ENCODE measurements at regions not wholly inside any gene's neighbourhood (a gene's known extent, or its start where the extent isn't known, plus 50 kb on each side); places are given as distances from the start of the nearest gene placed in this dataset.

DNA sequence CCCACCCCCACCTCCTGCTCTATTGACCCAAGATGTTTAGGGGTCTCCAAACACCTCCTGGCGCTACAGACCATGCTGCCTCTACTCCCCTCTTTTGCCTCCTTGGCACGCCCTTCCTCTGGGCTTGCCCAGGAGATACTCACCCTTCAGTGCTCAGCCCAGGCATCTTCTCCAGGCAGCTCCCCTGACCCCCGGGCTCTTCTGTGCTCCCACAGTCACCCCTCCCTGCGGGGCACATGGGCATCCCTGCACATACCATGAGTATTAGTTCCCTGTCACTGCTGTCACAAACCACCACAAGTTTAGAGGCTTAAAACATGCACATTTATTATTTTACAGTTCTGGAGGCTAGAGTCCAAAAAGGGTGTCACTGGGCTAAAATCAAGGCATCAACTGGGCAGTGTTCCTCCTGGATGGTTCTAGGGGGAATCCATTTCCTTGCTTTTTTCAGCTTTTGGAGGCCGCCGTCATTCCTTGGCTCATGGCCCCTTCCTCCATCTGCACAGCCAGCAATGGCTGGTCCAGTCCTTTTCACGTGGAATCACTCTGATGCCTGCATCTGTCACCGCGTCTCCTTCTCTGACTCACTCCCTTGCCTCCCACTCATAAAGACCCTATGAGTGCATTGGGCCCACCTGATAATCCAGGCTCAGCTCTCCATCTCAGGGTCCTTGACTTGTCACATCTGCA lies 230.4 kb upstream of the COPS8 start:
- peaks cover 14% of the 10 kb centered on the region; the same call in 1 of the 2 replicates for H3K9me3 ChIP-seq (ENCODE audit: insufficient read depth, low read length)
- DNase-seq (ENCODE audit: low read depth, low spot score): no peak
- peaks cover 22% of the 10 kb centered on the region for H3K4me1 ChIP-seq (ENCODE audit: insufficient read depth, insufficient read length)
- no peaks in the 10 kb centered on the region for H3K36me3 ChIP-seq (ENCODE audit: insufficient read depth, insufficient read length, low read length)
- no peak overlapping the region for H3K4me3 ChIP-seq (ENCODE audit: insufficient read length, low read depth)
- TF ChIP-seq ZNF274 (IDR thresholded peaks at IDR 0.05; ENCODE audit: low read depth, low read length): no peak
- no peak for TF ChIP-seq SUZ12 (IDR thresholded peaks at IDR 0.05; ENCODE audit: extremely low read depth, insufficient read depth, insufficient read length)
- TF ChIP-seq YY1 (IDR thresholded peaks at IDR 0.05; ENCODE audit: insufficient read depth, insufficient read length): no peak
- no peak overlapping the region for H3K9ac ChIP-seq (ENCODE audit: insufficient read length, low read depth)
- H3K27me3 ChIP-seq (ENCODE audit: insufficient read depth, insufficient read length): peaks cover 2% of the 10 kb centered on the region

DNA sequence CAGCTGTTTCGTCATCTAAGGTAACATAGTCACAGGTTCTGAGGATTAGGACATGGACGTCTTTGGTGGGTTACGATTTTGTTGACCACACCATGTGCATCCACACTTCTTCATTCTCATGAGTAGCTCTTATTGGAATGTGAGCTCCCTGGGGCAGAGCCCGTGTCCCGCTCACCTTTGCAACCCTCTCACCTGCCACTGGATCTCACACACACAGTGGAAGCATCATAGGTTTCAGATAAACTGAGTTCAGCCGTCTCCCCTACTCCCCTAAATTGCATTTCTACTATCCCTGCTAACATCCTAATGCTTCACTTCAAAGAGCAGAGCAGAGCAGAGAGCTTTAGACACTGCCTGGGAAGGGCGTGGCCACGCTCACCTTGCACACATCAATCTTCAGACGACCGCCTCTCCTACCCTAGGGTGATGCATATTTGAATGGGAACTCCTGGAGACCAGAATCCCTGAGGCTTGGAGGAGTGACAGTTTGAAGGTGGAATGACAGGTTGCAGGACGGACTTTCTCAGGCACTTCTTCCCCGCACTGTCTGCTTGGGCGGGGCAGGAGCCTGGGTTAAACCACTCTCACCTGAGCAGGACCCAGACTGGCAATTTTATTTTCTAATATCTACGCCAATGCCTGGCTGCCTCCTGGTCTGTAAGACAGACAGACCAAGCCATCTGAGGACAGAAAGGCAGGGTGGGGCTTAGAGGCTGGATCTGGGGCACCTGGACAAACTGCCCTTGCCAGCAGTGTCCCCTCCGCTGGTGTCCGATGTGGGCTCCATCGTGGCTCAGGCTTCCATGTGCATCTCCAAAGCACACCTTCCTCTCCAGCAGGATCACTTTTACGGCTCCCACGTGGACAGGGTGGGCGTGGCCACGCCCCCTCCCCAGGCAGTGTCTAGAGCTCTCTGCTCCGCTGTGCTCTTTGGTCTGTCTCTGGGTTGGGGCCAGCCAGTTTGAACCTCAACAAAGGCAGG lies 229.5 kb upstream of the COPS8 start:
- Histone ChIP-seq H3K27me3 (ENCODE audit: insufficient read depth, insufficient read length) (peaks cover 6% of the 10 kb centered on the region), H3K4me3 (ENCODE audit: insufficient read length, low read depth) (no peak overlapping the region), H3K9me3 (ENCODE audit: insufficient read depth, low read length) (peaks cover 14% of the 10 kb centered on the region; the same call in 1 of the 2 replicates), H3K4me1 (ENCODE audit: insufficient read depth, insufficient read length) (peaks cover 24% of the 10 kb centered on the region), H3K36me3 (ENCODE audit: insufficient read depth, insufficient read length, low read length) (no peaks in the 10 kb centered on the region), H3K9ac (ENCODE audit: insufficient read length, low read depth) (peak overlapping the region; percentile 58)
- TF ChIP-seq YY1 (IDR thresholded peaks at IDR 0.05; ENCODE audit: insufficient read depth, insufficient read length) (no peak), ZNF274 (IDR thresholded peaks at IDR 0.05; ENCODE audit: low read depth, low read length) (no peak), SUZ12 (IDR thresholded peaks at IDR 0.05; ENCODE audit: extremely low read depth, insufficient read depth, insufficient read length) (no peak)
- DNase-seq (ENCODE audit: low read depth, low spot score): no peak

DNA sequence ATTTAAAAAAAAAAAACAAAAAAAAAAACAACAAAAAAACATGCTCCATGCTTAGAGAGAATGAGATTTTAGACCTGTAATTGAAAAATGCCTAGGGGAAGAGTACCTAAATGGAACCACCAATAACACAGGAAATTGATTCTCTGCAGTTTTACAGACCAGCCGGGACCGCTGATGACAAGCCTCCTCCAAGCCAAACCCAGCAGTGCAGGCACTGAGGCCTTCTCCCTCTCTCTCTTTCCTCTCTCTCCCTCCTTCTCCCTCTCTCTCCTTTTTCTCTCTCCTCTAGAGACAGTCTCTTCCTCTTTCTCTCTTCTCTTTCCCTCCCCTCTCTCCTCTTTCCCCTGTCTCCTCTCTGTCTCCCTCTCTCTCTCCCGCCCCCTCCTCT lies 228.8 kb upstream of the COPS8 start:
- no peak for TF ChIP-seq YY1 (IDR thresholded peaks at IDR 0.05; ENCODE audit: insufficient read depth, insufficient read length)
- TF ChIP-seq ZNF274 (IDR thresholded peaks at IDR 0.05; ENCODE audit: low read depth, low read length): no peak
- DNase-seq (ENCODE audit: low read depth, low spot score): no peak
- Histone ChIP-seq H3K9me3 (ENCODE audit: insufficient read depth, low read length) (peaks cover 14% of the 10 kb centered on the region; the same call in 1 of the 2 replicates), H3K4me3 (ENCODE audit: insufficient read length, low read depth) (no peak overlapping the region), H3K36me3 (ENCODE audit: insufficient read depth, insufficient read length, low read length) (no peaks in the 10 kb centered on the region), H3K9ac (ENCODE audit: insufficient read length, low read depth) (peak overlapping the region; percentile 58), H3K27me3 (ENCODE audit: insufficient read depth, insufficient read length) (peaks cover 13% of the 10 kb centered on the region), H3K4me1 (ENCODE audit: insufficient read depth, insufficient read length) (peaks cover 30% of the 10 kb centered on the region)

DNA sequence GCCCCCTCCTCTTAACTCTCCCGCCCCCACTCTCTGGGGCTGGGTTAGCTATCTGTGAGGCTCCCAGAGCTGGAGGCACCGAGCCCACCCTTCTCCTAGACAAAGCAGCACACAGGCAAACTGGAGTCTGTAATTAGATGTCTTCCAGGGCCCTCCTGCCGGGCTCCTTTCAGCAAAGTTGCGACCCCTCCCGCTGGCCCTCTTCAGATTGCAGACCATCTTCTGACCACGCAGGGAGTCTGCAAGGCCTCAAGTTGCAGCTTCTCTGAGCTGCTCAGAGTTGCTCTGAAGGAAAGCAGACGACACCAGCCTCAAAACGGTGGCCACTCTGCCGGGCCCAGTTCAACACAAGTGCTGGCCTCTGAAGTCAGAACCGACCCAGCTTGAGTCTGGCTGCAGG lies 228.4 kb upstream of the COPS8 start:
- H3K9ac ChIP-seq (ENCODE audit: insufficient read length, low read depth): peak overlapping the region; percentile 68
- peaks cover 30% of the 10 kb centered on the region for H3K4me1 ChIP-seq (ENCODE audit: insufficient read depth, insufficient read length)
- DNase-seq (ENCODE audit: low read depth, low spot score): no peak
- peaks cover 14% of the 10 kb centered on the region for H3K27me3 ChIP-seq (ENCODE audit: insufficient read depth, insufficient read length)
- no peak overlapping the region for H3K4me3 ChIP-seq (ENCODE audit: insufficient read length, low read depth)
- H3K9me3 ChIP-seq (ENCODE audit: insufficient read depth, low read length): peaks cover 14% of the 10 kb centered on the region; the same call in 1 of the 2 replicates
- no peaks in the 10 kb centered on the region for H3K36me3 ChIP-seq (ENCODE audit: insufficient read depth, insufficient read length, low read length)
- no peak for TF ChIP-seq ZNF274 (IDR thresholded peaks at IDR 0.05; ENCODE audit: low read depth, low read length)
- no peak for TF ChIP-seq SUZ12 (IDR thresholded peaks at IDR 0.05; ENCODE audit: extremely low read depth, insufficient read depth, insufficient read length)
- TF ChIP-seq YY1 (IDR thresholded peaks at IDR 0.05; ENCODE audit: insufficient read depth, insufficient read length): no peak

DNA sequence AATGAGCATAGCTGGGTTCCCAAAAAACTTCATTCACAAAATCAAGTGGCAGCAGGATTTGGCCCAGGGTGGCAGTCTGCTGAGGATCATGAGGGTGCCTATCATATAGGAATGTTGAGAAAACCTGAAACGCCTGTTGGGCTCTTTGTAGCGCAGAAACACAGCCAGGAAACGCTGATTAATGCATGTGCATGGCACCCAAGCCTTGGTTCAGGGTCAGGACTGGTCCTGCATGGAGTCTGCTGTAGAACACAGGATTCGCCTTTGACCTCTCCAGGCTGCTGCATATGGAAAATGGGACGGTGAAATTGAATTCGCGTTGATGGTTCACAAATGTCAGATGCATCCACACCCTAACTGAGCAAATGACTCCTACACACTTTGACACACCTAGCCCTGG lies 227.9 kb upstream of the COPS8 start:
- no peak for DNase-seq (ENCODE audit: low read depth, low spot score)
- peaks cover 17% of the 10 kb centered on the region for H3K27me3 ChIP-seq (ENCODE audit: insufficient read depth, insufficient read length)
- peaks cover 30% of the 10 kb centered on the region for H3K4me1 ChIP-seq (ENCODE audit: insufficient read depth, insufficient read length)
- no peak overlapping the region for H3K4me3 ChIP-seq (ENCODE audit: insufficient read length, low read depth)
- H3K9me3 ChIP-seq (ENCODE audit: insufficient read depth, low read length): peaks cover 14% of the 10 kb centered on the region; the same call in 1 of the 2 replicates
- peak overlapping the region; percentile 68 for H3K9ac ChIP-seq (ENCODE audit: insufficient read length, low read depth)
- H3K36me3 ChIP-seq (ENCODE audit: insufficient read depth, insufficient read length, low read length): no peaks in the 10 kb centered on the region
- TF ChIP-seq YY1 (IDR thresholded peaks at IDR 0.05; ENCODE audit: insufficient read depth, insufficient read length) (no peak), SUZ12 (IDR thresholded peaks at IDR 0.05; ENCODE audit: extremely low read depth, insufficient read depth, insufficient read length) (no peak), ZNF274 (IDR thresholded peaks at IDR 0.05; ENCODE audit: low read depth, low read length) (no peak)

DNA sequence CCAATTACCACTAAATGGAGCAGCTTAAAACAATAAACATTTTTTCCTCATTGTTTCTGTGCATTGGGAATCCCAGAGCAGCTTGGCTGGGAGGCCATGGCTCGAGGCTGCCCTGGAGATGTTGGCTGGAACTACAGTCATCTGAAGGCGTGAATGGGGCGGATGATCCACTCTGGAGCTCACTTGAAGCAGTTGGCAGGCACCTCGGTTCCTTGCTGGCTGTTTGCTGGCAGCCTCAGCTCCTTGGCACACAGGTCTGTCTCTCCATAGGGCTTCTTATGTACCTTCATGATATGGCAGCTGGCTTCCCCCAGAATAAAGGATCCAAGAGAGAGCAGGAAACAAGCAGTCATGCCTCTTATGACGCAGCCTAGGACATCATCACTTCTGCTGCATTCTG lies 227.0 kb upstream of the COPS8 start:
- TF ChIP-seq SUZ12 (IDR thresholded peaks at IDR 0.05; ENCODE audit: extremely low read depth, insufficient read depth, insufficient read length) (no peak), ZNF274 (IDR thresholded peaks at IDR 0.05; ENCODE audit: low read depth, low read length) (no peak), YY1 (IDR thresholded peaks at IDR 0.05; ENCODE audit: insufficient read depth, insufficient read length) (no peak)
- H3K9ac ChIP-seq (ENCODE audit: insufficient read length, low read depth): no peak overlapping the region
- no peak for DNase-seq (ENCODE audit: low read depth, low spot score)
- peaks cover 17% of the 10 kb centered on the region for H3K27me3 ChIP-seq (ENCODE audit: insufficient read depth, insufficient read length)
- peaks cover 20% of the 10 kb centered on the region; the same call in 1 of the 2 replicates for H3K9me3 ChIP-seq (ENCODE audit: insufficient read depth, low read length)
- H3K4me1 ChIP-seq (ENCODE audit: insufficient read depth, insufficient read length): peaks cover 28% of the 10 kb centered on the region
- H3K4me3 ChIP-seq (ENCODE audit: insufficient read length, low read depth): no peak overlapping the region
- no peaks in the 10 kb centered on the region for H3K36me3 ChIP-seq (ENCODE audit: insufficient read depth, insufficient read length, low read length)

DNA sequence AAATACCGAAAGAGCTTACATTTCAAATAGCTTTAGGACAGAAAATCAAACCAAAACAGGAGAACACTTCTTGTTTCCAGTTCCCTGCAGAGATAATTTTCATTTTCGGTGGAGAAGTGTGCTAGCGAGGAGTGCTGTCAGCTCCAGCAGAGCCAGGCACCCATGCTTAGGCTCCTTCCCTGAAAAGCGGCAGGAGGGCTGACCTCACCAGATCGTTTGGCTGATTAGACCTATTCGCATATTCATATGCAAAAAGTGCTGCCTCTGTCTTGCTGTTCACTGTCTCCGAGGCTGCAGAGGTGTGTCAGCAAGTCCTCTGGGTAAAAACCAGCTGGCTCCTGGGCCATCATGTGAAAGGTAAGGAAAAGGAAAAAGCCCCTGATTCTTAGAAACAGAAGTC lies 225.8 kb upstream of the COPS8 start:
- peaks cover 26% of the 10 kb centered on the region for H3K4me1 ChIP-seq (ENCODE audit: insufficient read depth, insufficient read length)
- no peak overlapping the region for H3K4me3 ChIP-seq (ENCODE audit: insufficient read length, low read depth)
- peaks cover 17% of the 10 kb centered on the region for H3K27me3 ChIP-seq (ENCODE audit: insufficient read depth, insufficient read length)
- no peak overlapping the region for H3K9ac ChIP-seq (ENCODE audit: insufficient read length, low read depth)
- peaks cover 29% of the 10 kb centered on the region; the same call in 1 of the 2 replicates for H3K9me3 ChIP-seq (ENCODE audit: insufficient read depth, low read length)
- DNase-seq (ENCODE audit: low read depth, low spot score): peak; percentile 80
- H3K36me3 ChIP-seq (ENCODE audit: insufficient read depth, insufficient read length, low read length): no peaks in the 10 kb centered on the region
- TF ChIP-seq SUZ12 (IDR thresholded peaks at IDR 0.05; ENCODE audit: extremely low read depth, insufficient read depth, insufficient read length): no peak
- TF ChIP-seq ZNF274 (IDR thresholded peaks at IDR 0.05; ENCODE audit: low read depth, low read length): no peak
- TF ChIP-seq YY1 (IDR thresholded peaks at IDR 0.05; ENCODE audit: insufficient read depth, insufficient read length): no peak

All from NT2/D1 (cell line).